ENCODE measurements at regions not wholly inside any gene's neighbourhood (a gene's known extent, or its start where the extent isn't known, plus 50 kb on each side); places are given as distances from the start of the nearest gene placed in this dataset.

DNA sequence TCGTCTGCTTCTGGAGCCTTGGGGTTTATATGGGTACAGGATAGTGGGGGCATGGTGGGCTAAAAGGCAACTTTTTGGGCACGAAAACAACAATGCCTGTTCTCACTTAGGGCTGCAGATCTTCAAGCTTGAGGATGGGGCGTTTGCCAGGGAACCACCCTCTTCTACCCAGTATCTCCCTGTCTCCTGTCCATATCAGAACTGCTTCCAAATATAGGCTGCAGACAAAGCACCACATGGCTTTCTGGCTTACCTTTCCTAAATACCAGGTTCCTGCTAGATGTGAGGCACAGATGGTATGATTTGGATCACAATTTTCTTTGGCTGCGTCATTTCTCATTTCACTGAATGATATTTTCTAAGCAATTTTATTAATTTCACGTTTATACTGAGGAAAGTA, 70.4 kb downstream of the CMAS start:
- Histone ChIP-seq H3K79me2 (ENCODE audit: control insufficient read depth, insufficient read depth, low read length) (no peaks in the 10 kb centered on the region), H3K36me3 (ENCODE audit: control insufficient read depth in 2 of 2, insufficient read depth in 2 of 2, low read length in 1 of 2) (no peaks in the 10 kb centered on the region), H3K27ac (ENCODE audit: control insufficient read depth, insufficient read depth) (no peak overlapping the region), H3K4me3 (no peak overlapping the region), H3K4me1 (ENCODE audit: control insufficient read depth, insufficient read depth, low read length) (no peaks in the 10 kb centered on the region), H3K4me2 (ENCODE audit: control insufficient read depth, insufficient read depth) (no peak overlapping the region), H4K20me1 (ENCODE audit: control insufficient read depth, insufficient read depth) (no peaks in the 10 kb centered on the region), H3K9ac (ENCODE audit: control insufficient read depth, insufficient read depth, low read length) (no peak overlapping the region), H2AFZ (ENCODE audit: control insufficient read depth, low read depth, low read length) (no peak overlapping the region), H3K27me3 (replicated peaks in 1 of 2; ENCODE audit: control insufficient read depth in 2 of 2, insufficient read depth in 2 of 2, low read length in 1 of 2) (no peaks in the 10 kb centered on the region), H3K9me3 (replicated peaks; ENCODE audit: control insufficient read depth, insufficient read depth, low read length) (no peaks in the 10 kb centered on the region)
- intact Hi-C loops (cut with micrococcal nuclease; ENCODE audit: unreplicated experiment) (no loop called here), in situ Hi-C loops (cut with MboI) (no loop called here)
- ATAC-seq (no peak), DNase-seq (ENCODE audit: low read depth, low spot score) (no peak), FAIRE-seq (no peak)
- ChIA-PET CTCF (interaction anchor here (1.4 kb wide), 1 partner anchor 15 kb away, joined by 3 read pairs; no protein-coding TSS in a partner anchor), SMC1A (ENCODE audit: uncharacterized antibody, unreplicated experiment) (no interaction called here), POLR2A (no interaction called here), RAD21 (ENCODE audit: unreplicated experiment) (no interaction called here)
- 11% methylated on average over 5 of the region's 5 CpGs for WGBS (ENCODE audit: insufficient coverage, insufficient replicate concordance, low lambda C conversion rate, missing lambda C conversion rate)
- no TSS peak for BruUV-seq (replicated peaks)
- TF ChIP-seq CREB1 (IDR thresholded peaks at IDR 0.05; ENCODE audit: low read depth) (no peak), MLLT1 (IDR thresholded peaks at IDR 0.05) (no peak), POLR2AphosphoS5 (IDR thresholded peaks at IDR 0.05; ENCODE audit: low read length) (no peak), CBX5 (IDR thresholded peaks at IDR 0.05; ENCODE audit: low read depth) (no peak), ATF2 (IDR thresholded peaks at IDR 0.05; ENCODE audit: low read length) (no peak), RCOR1 (conservative IDR thresholded peaks at IDR 0.05; ENCODE audit: low read depth, low read length) (no peak), HCFC1 (IDR thresholded peaks at IDR 0.05; ENCODE audit: low read length) (no peak), IRF5 (IDR thresholded peaks at IDR 0.05; ENCODE audit: borderline replicate concordance) (no peak), BHLHE40 (IDR thresholded peaks at IDR 0.05; ENCODE audit: borderline replicate concordance in 1 of 2, low read depth in 2 of 2, low read length in 1 of 2) (no peak), SUPT20H (IDR thresholded peaks at IDR 0.05; ENCODE audit: borderline replicate concordance, control insufficient read depth, low read depth, low read length) (no peak)
- TF ChIP-seq, protein P1, sequence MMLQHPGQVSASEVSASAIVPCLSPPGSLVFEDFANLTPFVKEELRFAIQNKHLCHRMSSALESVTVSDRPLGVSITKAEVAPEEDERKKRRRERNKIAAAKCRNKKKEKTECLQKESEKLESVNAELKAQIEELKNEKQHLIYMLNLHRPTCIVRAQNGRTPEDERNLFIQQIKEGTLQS (IDR thresholded peaks at IDR 0.05; ENCODE audit: borderline replicate concordance, extremely low read depth, low read depth, low read length) = no peak
- TF ChIP-seq, protein P2, sequence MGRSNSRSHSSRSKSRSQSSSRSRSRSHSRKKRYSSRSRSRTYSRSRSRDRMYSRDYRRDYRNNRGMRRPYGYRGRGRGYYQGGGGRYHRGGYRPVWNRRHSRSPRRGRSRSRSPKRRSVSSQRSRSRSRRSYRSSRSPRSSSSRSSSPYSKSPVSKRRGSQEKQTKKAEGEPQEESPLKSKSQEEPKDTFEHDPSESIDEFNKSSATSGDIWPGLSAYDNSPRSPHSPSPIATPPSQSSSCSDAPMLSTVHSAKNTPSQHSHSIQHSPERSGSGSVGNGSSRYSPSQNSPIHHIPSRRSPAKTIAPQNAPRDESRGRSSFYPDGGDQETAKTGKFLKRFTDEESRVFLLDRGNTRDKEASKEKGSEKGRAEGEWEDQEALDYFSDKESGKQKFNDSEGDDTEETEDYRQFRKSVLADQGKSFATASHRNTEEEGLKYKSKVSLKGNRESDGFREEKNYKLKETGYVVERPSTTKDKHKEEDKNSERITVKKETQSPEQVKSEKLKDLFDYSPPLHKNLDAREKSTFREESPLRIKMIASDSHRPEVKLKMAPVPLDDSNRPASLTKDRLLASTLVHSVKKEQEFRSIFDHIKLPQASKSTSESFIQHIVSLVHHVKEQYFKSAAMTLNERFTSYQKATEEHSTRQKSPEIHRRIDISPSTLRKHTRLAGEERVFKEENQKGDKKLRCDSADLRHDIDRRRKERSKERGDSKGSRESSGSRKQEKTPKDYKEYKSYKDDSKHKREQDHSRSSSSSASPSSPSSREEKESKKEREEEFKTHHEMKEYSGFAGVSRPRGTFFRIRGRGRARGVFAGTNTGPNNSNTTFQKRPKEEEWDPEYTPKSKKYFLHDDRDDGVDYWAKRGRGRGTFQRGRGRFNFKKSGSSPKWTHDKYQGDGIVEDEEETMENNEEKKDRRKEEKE (IDR thresholded peaks at IDR 0.05) = no peak
- TF ChIP-seq, protein P3, sequence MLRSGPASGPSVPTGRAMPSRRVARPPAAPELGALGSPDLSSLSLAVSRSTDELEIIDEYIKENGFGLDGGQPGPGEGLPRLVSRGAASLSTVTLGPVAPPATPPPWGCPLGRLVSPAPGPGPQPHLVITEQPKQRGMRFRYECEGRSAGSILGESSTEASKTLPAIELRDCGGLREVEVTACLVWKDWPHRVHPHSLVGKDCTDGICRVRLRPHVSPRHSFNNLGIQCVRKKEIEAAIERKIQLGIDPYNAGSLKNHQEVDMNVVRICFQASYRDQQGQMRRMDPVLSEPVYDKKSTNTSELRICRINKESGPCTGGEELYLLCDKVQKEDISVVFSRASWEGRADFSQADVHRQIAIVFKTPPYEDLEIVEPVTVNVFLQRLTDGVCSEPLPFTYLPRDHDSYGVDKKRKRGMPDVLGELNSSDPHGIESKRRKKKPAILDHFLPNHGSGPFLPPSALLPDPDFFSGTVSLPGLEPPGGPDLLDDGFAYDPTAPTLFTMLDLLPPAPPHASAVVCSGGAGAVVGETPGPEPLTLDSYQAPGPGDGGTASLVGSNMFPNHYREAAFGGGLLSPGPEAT (IDR thresholded peaks at IDR 0.05; ENCODE audit: low read depth) = no peak

All from GM12878 (cell line).